KMS-11 (cell line): ENCODE measurements at regions not wholly inside any gene's neighbourhood (a gene's known extent, or its start where the extent isn't known, plus 50 kb on each side); places are given as distances from the start of the nearest gene placed in this dataset.
"Not testable (repeated sequence)": the region's sequence is repeated elsewhere in the genome, so short reads cannot be mapped to it uniquely, and the experiment has no call there.

Experiments used
- H2AFZ ChIP-seq: fragments of 200-600 bp; sonication (generic); 2 replicates; pipeline ENCODE4 v1.6.1; 2016; ENCODE audit warnings: antibody characterized with exemption, mixed run types, low read depth
- H3K27ac ChIP-seq: fragments of 200-600 bp; sonication (generic); 2 replicates; pipeline ENCODE4 v1.6.1; 2016; ENCODE audit warnings: mild to moderate bottlenecking, mixed run types
- H3K27me3 ChIP-seq: fragments of 200-600 bp; sonication (generic); 2 replicates; pipeline ENCODE4 v1.6.1; 2017; ENCODE audit warnings: mild to moderate bottlenecking, low read depth, mixed run types, moderate library complexity; ENCODE audit not compliant: insufficient read depth
- H3K36me3 ChIP-seq: fragments of 200-600 bp; sonication (generic); 2 replicates; pipeline ENCODE4 v1.6.1; 2017; ENCODE audit warnings: mild to moderate bottlenecking, mixed run types; ENCODE audit not compliant: insufficient read depth
- H3K4me1 ChIP-seq: fragments of 200-600 bp; sonication (generic); 2 replicates; pipeline ENCODE4 v1.6.1; 2016; ENCODE audit warnings: mild to moderate bottlenecking, low read depth, mixed run types; ENCODE audit not compliant: poor library complexity, severe bottlenecking
- H3K4me2 ChIP-seq: fragments of 200-600 bp; sonication (generic); 2 replicates; pipeline ENCODE4 v1.7.0; 2016; ENCODE audit warnings: mild to moderate bottlenecking, mixed run types
- H3K4me3 ChIP-seq: fragments of 200-600 bp; sonication (generic); IDR thresholded peaks from 2 replicates; pipeline ENCODE4 v1.6.1; 2017; ENCODE audit warnings: low read depth, low read length, mixed read lengths; ENCODE audit not compliant: insufficient read depth
- H3K79me2 ChIP-seq: fragments of 200-600 bp; sonication (generic); 2 replicates; pipeline ENCODE4 v1.6.1; 2016; ENCODE audit warnings: low read depth, mixed run types; ENCODE audit not compliant: insufficient read depth
- H3K9ac ChIP-seq: fragments of 200-600 bp; sonication (generic); 2 replicates; pipeline ENCODE4 v1.6.1; 2016; ENCODE audit warnings: mild to moderate bottlenecking, mixed run types
- H4K20me1 ChIP-seq: fragments of 200-600 bp; sonication (generic); 2 replicates; pipeline ENCODE4 v1.6.1; 2016; ENCODE audit warnings: mild to moderate bottlenecking, mixed run types; ENCODE audit not compliant: insufficient read depth
- TF ChIP-seq, protein P1 (sequence below): fragments of 200-600 bp; sonication (generic); conservative IDR thresholded peaks from 2 replicates; pipeline ENCODE4 v1.6.1; 2017; ENCODE audit warnings: low read depth, mild to moderate bottlenecking, antibody characterized with exemption, low read length, moderate library complexity, mixed read lengths

DNA sequence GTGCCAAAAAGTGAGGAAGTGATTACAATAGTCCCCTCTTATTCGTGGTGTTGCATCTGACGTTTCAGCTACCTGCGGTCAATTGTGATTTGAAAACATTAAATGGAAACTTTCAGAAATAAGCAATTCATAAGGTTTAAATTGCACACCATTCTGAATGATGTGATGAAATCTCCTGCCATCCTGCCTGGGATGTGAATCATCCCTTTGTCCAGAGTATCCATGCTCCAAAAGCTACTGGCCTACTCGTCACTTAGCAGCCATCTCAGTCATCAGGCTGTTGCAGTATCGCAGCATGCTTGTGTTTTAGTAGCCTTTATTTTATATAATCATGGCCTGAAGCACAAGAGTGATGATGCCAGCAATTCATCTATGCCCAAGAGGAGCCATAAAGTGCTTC, 97.7 kb upstream of the CDCA7L start:
- Histone ChIP-seq H3K4me3 (no peak overlapping the region), H3K4me2 (no peak overlapping the region), H3K27me3 (no peaks in the 10 kb centered on the region), H3K9ac (no peak overlapping the region), H2AFZ (no peak overlapping the region), H3K27ac (no peak overlapping the region), H3K4me1 (no peaks in the 10 kb centered on the region), H3K79me2 (no peaks in the 10 kb centered on the region), H3K36me3 (no peaks in the 10 kb centered on the region), H4K20me1 (no peaks in the 10 kb centered on the region)
- TF ChIP-seq, protein P1, sequence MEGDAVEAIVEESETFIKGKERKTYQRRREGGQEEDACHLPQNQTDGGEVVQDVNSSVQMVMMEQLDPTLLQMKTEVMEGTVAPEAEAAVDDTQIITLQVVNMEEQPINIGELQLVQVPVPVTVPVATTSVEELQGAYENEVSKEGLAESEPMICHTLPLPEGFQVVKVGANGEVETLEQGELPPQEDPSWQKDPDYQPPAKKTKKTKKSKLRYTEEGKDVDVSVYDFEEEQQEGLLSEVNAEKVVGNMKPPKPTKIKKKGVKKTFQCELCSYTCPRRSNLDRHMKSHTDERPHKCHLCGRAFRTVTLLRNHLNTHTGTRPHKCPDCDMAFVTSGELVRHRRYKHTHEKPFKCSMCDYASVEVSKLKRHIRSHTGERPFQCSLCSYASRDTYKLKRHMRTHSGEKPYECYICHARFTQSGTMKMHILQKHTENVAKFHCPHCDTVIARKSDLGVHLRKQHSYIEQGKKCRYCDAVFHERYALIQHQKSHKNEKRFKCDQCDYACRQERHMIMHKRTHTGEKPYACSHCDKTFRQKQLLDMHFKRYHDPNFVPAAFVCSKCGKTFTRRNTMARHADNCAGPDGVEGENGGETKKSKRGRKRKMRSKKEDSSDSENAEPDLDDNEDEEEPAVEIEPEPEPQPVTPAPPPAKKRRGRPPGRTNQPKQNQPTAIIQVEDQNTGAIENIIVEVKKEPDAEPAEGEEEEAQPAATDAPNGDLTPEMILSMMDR, result no peak

DNA sequence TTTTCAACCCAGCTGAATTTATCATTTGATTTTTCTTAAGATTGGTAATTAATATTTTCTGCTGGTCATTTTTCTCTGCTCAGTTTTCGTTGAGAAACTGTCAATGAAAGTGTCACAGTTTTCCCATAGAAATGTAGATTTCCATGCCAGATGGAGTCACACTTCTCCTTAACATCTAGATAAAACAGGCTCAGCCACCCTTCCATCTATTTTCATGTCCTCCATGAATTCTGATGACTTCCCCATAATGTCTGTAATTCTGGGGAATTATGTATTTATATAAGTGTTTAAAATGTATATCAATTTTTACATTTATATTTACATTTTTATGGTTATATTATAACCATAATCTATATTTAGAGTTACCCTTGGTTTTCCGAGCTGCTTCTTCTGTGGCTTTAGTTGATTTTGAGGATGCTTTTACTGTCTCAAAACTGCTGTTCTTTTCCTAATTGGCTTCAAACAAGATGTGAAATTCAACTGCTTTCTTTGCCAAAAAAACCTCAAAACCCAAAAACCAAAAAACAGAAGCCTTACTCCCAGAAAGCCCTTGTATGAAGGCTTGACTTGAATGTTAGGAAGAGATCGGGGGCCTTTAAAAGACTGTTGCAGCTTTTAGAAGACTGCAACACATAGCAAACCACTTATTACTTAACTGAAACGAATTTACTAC, 95.4 kb upstream of the CDCA7L start:
- TF ChIP-seq, protein P1, result no peak
- Histone ChIP-seq H3K4me3 (no peak overlapping the region), H3K4me2 (no peak overlapping the region)

DNA sequence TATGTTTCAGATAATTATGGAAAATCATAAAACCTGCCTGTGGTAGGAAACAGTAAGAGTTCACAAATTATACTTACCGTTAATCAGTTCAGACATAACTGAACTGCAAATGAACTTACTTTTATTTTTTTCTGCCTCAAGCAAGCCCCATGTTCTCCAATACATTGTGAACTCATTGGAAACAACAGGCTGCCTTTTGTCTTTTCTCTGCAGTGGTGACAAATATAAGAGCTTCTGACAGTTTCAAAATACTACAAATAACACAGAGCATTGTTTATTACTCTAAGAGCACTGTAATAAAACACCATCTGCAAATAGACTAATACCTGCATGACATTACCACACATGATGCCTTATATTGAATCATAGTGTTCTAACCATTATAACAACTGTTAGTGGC, 94.0 kb upstream of the CDCA7L start:
- H3K36me3 ChIP-seq, result no peaks in the 10 kb centered on the region
- H3K4me1 ChIP-seq, result no peaks in the 10 kb centered on the region
- TF ChIP-seq, protein P1, result no peak
- no peak overlapping the region for H3K4me2 ChIP-seq
- no peak overlapping the region for H3K9ac ChIP-seq
- H3K27ac ChIP-seq, result no peak overlapping the region
- H4K20me1 ChIP-seq, result no peaks in the 10 kb centered on the region
- H3K4me3 ChIP-seq, result no peak overlapping the region
- no peaks in the 10 kb centered on the region for H3K79me2 ChIP-seq
- H2AFZ ChIP-seq, result no peak overlapping the region
- H3K27me3 ChIP-seq, result no peaks in the 10 kb centered on the region

More for the DNA sequence above, 95.4 kb upstream of the CDCA7L start:
- no peak overlapping the region for H3K27ac ChIP-seq
- no peak overlapping the region for H2AFZ ChIP-seq
- H3K4me1 ChIP-seq, result no peaks in the 10 kb centered on the region
- no peaks in the 10 kb centered on the region for H3K27me3 ChIP-seq
- no peaks in the 10 kb centered on the region for H3K36me3 ChIP-seq
- H4K20me1 ChIP-seq, result no peaks in the 10 kb centered on the region
- H3K9ac ChIP-seq, result no peak overlapping the region
- no peaks in the 10 kb centered on the region for H3K79me2 ChIP-seq

DNA sequence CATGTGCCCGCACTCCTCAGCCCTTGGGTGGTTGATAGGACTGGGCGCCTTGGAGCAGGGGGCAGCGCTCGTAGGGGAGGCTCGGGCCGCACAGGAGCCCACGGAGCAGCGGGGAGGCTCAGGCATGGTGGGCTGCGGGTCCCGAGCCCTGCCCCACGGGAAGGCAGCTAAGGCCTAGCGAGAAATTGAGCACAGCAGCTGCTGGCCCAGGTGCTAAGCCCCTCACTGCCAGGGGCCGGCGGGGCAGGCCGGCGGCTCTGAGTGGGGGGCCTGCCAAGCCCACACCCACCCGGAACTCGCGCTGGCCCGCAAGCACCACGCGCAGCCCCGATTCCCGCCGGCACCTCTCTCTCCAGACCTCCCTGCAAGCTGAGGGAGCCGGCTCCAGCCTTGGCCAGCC, 86.7 kb upstream of the CDCA7L start:
- not testable (repeated sequence) for H3K27ac ChIP-seq, H3K9ac ChIP-seq, H3K27me3 ChIP-seq, H2AFZ ChIP-seq, H3K79me2 ChIP-seq, H4K20me1 ChIP-seq, H3K4me3 ChIP-seq, H3K4me2 ChIP-seq, H3K4me1 ChIP-seq, H3K36me3 ChIP-seq

DNA sequence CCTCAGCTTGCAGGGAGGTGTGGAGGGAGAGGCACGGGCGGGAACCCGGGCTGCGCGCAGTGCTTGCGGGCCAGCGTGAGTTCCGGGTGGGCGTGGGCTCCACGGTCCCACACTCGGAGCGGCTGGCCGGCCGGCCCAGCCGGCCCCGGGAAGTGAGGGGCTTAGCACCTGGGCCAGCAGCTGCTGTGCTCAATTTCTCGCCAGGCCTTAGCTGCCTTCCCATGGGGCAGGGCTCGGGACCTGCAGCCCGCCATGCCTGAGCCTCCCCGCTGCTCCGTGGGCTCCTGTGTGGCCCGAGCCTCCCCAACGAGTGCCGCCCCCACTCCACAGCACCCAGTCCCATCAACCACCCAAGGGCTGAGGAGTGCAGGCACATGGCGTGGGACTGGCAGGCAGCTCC, 83.0 kb upstream of the CDCA7L start:
- H4K20me1 ChIP-seq, H3K9ac ChIP-seq, H2AFZ ChIP-seq, H3K79me2 ChIP-seq, H3K27ac ChIP-seq, H3K4me2 ChIP-seq, H3K4me1 ChIP-seq, H3K4me3 ChIP-seq, H3K27me3 ChIP-seq, H3K36me3 ChIP-seq: not testable (repeated sequence)
